Middle frontal gyrus (tissue), 1 donor: ENCODE measurements at regions not wholly inside any gene's neighbourhood (a gene's known extent, or its start where the extent isn't known, plus 50 kb on each side); places are given as distances from the start of the nearest gene placed in this dataset.

Experiments
- DNase-seq: peaks from one replicate; pipeline ENCODE4 v3.0.0-alpha.2; 2015; ENCODE audit warnings: low spot score; ENCODE audit errors: extremely low spot score

DNA sequence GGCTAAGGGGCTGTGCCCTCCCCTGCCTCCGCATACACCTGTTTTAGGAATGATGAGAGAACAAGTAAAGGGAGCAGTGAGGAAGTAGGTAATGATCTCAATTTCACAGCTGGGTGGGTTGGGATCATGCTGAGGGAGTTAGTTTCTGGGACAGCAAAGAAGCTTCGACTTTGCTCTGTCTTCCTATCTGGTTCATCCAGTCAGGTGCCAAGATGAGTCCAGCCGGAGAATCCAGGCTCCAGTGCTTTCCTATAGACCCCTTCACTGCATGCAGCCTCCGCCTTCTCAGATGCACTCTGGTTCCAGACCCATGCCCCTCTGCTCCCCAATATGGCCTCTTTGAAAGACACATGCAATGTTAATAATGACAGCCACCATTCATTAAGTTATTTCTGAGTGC lies 119.1 kb upstream of the NCAM1 start:
- no peak for DNase-seq

DNA sequence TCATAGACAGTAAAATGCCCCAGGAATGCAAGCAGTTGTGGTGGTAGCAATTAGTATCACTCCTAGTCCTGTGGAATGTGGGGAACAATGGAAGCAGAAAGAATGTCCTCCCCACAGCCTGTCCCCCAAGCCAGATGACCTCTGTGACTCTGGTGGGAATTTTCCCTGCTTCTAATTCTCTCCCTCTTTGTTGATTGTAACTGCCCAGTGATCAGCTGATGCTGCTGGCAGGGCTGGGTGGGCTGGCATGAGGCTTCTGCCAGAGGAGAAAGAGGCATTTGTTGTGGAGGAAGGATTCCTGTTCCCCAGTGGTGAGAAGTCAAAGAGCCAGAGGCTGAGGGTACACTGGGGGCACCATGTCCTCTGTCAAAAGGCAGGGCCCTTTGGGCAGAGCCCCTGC lies 116.7 kb upstream of the NCAM1 start:
- DNase-seq, result peak; percentile 77

DNA sequence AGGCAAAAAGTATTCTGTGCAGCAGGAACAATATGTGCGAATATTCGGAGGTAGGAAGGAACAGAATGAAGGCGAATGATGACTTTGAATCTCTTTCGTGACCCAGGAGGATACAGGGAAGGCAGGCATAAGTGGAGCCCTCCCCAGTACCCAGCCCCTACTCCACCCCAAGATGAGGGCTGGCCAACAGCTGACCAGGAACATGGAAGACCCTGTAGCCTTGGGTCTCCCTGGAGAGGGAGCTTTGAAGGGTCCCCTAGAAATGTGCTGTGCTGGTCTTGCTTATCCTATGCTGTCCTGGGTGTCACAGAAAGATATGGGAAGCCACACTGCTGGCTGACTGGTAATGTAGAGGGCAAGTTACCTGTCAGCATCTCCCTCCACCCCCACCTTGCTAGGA lies 113.7 kb upstream of the NCAM1 start:
- no peak for DNase-seq

DNA sequence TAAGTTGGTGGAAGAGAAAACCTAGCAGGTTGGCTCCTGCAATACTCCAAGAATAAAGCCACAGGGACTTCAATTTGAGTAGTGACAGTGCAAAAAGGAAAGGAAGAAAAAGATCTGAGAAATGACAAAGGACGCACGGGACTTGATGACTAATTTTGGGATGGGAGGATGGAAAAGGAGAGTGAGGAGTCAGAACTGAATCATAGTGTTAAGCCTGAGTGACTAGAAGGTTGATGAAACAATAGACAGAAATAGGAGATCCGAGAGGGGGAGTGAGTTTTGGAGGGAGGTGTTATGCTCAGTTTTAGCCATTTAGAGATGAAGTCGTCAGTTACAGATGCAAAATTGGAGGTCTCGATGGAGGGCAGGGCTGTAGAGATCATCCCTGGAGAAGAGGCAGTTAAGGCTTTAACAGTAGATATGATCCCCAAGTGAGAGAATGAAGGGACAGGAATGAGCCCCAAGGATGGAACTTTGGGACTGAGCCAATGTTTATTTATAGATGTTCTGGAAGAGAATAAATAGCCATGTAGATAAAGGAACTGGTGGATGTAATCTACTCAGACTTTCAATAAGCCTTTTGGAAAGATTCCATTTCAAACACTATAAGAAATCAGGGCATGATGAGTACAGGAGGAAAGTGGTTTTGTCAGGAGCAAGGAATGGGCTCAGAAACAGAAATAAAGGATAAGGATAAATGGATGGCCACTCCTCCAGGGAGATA lies 108.9 kb upstream of the NCAM1 start:
- DNase-seq, result no peak

DNA sequence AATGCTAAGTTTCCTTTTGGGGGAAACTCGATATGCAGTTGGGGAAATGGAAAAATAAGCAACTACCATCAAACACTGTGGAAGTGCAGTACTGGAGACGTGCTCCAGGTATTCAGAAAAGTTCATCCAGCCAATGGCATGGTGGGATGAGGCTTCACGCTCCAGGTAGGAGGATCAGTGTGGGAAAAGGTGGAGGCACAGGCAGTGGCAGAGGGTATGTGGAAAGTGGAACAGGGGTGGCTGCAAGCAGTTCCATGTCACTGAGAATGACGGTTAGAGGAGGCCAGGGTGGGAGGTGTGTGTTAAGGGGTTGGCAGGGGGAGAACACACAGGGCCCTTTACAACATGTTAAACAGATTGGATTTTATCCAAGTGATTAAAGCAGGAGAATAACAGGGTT lies 105.1 kb upstream of the NCAM1 start:
- DNase-seq, result no peak

DNA sequence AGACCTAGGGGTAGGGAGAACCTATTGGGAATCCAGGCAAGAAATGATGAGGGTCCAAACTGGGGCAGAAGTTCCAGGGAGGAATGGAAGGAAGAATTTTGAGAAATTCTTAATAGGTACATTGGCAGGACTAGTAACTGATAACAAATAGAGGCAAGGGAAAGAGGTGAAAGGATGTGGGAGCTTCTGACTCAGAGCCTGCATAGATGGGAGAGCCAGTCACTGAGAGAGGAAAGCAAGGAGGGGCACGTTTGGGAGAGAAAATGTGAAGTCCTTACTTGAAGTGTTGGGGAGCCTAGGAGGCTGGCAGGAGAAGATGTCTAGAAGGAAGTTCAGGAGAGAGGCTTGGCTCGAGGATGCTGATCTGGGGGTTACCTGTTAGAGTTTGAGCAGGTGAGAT lies 104.6 kb upstream of the NCAM1 start:
- DNase-seq, result no peak

DNA sequence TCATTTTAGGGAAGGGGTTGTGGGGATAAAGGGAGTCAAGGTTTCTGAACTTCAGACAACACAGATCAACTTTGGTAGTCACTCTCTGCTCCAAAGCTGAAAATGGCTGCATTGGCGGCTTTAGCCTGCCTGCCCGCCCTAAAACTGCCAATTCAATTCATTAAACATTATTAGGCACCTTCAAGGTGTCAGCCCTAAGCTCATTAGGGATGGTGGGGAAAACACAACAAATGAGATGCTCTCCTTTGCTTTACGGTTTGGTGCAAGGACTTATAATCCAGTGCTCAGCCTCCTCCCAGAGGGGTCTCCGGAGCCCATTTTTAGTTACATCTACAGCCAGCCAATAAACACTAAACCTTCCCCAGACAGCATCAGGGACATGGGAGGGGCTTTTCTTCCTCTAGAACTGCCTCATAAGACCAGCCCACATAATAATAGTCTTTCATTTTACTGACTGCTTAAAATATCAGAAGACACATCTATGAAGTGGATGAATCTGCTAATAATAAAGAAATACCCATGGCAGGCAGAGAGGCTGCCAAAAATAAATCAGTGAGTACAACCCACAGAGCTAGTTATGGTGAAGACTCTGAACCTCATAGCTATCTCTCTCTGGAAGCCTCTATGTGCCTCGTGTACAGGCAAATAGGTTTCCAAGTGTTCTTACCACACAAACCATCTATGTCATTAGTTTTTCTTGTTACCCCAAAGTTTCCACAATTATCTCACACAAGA lies 102.8 kb upstream of the NCAM1 start:
- no peak for DNase-seq

DNA sequence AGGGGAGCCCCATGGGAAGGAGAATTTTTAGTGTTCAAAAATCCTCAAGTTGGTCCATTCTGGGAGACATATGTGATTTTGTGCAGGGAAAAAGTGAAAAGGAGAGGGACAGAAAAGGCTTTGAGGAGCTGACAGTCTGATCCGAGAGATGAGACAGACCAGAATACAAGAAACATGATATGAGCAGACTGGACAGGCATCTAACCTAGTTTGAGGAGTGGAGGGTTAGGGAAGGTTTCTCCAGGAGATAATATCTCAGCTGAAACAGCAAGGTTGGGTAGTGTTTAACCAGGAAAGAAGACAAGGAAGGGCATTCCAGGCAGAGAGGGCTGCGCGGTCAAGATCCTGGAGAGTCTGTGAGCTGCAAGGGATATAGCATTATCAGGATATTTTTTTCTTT lies 101.4 kb upstream of the NCAM1 start:
- DNase-seq, result no peak

DNA sequence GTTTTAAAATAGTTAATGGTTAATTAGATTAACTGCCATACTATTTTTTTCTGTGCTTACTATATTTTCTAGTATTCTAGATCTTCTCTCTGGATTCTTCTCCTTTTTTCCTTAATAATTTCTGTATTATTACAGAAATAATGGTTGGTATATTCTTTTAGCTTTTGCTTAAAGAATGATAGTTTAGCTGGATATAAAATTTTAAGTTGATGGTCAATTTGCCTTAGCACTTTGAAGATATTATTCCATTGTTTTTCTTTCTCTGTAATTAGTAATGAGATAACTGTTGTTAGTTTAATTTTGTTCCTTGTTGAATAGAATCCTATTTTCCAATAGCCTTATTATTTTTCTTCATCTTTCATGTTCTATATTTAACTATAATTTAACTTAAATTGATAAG lies 99.9 kb upstream of the NCAM1 start:
- DNase-seq, result no peak

DNA sequence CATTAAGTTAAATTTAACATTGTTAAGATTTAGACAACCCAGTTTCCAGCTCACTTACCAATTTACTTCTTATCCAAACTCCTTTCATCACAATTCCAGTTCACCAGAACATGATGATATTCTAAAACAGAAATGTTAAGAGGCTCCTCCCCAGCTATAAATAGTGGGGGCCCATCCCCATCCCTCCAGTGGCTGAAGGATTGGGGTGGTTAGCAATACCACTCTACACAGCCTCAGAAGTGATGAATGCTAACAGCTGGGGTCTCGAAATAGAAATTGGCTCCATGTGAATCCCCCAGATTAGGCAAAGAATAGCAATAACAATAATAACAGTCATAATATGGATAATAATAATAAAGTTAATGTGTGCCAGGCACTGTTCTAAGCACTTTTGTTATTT lies 97.9 kb upstream of the NCAM1 start:
- no peak for DNase-seq

DNA sequence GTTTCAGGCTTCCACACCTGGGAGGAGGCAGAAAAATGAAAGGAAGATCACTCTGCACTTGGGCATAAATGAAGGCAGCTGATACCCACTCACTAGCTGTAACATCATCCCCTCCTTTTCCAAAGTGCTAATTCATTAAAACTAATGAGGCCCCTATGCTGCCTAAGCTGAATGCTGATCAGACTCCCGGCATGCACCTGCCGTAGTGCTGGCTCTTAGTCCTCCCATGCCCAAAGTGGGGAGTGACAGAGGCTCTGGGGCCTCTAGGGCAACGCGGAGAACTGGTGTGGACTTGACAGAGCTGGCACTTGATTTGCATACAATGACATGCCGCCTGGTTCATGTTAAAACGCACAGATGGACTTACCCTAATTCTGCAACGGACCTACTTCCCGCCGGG lies 96.5 kb upstream of the NCAM1 start:
- no peak for DNase-seq

DNA sequence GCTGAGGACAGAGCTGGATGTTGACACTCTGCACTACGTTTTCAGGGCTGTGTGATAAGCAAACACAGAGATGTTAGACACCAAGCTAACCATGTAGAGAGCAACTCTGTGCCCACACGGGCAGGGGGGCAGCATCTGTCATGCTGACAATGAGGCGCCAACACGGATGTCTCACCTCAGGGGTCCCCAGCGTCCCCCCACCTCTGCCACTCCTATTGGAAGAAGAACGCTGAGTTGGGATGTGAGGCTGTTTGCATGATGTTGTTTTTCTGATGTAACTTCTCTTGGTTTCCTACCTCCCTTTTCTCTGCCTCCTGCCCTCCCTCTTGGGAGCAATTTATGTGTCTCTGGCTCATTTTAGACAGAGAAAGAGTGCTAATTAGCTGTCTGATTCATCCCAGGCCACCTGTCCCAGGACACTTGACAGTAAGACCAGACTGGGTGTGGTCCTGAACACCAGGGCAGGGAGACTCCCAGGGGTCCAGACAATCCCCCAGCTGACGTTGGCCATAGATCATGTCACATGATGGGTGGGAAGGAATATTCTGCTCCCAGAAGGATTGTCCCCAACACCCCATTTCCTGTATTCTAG lies 89.2 kb upstream of the NCAM1 start:
- DNase-seq, result no peak

DNA sequence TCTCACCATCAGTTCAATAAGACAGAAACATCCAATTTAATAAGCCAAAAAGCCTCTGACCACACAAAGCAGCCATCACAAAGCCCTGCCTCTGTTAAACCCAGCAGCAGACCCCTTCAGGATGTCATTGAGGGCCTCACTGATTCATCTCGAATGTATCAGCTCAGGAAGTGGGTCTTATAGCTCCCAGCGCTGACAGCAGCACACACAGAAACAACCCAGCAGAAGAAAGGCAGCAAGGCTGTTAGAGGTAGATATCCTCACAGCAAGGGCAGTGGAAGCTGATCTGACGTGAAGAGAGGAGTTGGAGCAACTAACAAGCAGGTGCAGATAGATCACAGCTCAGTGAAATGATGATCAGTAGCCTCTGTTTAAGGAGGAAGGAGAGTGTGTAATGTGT lies 86.2 kb upstream of the NCAM1 start:
- no peak for DNase-seq

DNA sequence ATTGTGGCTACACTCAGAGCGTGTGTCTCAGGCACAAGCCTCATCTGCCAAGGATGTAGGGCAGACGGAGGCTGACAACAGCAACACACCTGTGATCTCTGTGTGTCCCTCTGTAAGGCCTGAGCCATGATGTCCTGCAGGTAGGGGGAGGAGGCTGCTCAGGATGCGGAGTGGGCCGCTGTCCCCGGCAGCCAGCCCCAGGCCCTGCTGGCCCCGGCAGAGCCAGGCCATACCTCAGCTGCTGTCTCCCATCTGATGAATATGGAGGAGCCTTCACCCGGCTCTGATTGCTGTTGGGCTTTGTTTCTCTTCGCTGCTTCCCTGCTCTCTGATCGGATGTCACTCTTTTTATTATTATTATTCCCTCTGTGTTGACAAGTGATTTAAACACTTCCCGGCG lies 83.6 kb upstream of the NCAM1 start:
- DNase-seq, result no peak

DNA sequence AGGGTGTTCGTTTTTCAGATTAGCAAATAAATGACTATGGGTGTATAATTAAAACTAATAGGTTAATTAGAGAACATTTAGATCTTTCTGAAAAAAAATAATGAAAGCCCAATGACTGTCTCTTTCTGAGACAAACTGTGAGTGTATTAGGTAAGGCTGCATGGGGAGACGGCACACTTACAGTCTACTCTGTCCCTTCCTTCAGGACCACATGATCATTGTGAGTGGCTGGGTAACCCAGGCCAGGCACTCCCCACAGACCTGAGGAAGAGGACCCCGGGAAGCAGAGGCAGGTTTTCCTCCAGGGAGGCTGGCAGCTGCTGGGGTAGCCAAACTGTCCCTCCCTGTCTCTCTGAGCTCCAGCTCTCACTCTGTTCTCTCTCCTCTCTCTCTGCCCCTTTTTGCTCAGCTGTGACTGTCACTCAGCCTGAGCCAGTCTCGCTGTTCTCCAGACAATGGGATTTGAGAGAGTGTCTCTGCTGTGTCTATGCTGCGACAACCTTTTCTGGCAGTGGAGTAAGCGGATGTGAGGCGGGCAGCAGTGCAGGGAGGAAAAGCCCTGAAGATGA lies 83.1 kb upstream of the NCAM1 start:
- no peak for DNase-seq

DNA sequence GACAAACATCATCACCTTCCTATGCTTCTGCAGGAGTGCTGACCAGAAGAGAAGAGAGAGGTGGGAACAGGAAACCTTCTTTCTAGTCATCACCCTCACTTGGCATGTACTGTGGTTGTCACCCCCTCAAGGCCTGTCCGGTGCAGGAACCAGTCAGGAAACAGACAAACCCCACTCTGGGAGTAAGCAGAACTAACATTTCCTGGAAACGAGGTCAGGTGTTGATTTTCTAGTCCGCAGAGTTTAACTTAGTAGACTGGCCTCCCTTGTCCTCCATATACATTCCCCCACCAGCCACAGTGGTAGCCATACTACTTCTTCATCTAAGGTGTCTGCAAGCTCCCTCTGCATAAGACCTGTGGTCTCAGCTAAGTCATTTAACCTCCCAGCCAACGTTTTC lies 80.7 kb upstream of the NCAM1 start:
- DNase-seq, result no peak

DNA sequence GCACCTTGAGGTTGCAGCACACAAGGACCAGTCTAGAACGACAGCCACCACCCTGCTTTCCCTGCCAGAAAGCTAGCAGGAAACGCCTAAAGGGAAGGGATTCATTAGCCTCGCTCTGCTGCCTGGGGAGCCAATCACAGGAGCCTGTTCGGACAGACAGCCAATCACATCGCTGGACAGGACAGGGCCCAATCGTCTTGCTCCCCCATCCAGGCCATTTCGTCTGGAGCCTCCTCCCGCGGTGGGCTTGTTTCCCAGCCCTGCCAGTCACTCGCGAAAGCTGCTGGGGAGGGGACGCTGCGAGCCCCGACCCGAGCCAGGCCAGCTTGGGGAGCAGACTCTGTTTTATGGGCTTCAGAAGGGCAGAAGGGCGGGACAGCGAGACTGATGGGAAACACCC lies 79.8 kb upstream of the NCAM1 start:
- peak; percentile 93 for DNase-seq

DNA sequence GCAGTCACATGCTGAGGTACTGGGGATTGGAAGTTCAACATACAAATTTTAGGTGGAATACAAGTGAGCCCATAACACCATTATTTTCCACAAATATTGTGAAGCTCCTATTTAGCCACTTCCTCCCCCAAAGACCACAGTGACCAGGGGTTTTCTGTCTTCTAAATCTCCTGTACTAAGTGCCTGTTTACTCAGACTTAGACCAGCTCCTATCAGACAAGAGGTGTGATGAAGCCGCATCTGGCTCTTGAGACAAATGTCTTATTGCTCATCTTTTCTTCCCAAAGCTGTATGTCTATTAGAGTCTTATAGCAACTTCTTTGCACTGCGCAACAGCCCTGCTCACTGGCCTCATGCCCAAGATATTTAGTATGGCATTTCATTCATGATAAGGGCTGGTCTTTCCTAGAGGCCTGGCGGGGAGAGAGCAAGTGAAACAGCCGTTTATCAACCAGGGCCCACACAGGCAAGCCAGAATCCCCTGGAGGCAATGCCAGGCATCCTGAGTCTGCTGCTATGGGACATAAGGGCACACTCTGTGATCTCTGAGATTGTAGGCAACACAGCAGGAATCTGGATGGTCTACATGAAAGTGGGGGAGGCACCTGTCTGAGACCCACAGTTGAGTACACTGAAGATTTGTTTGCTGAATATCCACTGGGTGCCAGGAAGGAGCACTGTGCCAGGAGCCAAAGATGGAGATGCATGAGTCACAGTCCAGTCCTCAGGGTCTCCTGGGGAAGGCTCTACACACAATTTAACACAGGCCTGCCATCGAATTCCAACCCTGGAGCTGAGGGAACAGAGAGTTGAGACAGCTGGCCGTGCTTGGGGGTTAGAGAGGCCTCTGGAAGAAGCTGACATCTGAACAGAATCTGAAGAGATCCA lies 78.5 kb upstream of the NCAM1 start:
- no peak for DNase-seq

DNA sequence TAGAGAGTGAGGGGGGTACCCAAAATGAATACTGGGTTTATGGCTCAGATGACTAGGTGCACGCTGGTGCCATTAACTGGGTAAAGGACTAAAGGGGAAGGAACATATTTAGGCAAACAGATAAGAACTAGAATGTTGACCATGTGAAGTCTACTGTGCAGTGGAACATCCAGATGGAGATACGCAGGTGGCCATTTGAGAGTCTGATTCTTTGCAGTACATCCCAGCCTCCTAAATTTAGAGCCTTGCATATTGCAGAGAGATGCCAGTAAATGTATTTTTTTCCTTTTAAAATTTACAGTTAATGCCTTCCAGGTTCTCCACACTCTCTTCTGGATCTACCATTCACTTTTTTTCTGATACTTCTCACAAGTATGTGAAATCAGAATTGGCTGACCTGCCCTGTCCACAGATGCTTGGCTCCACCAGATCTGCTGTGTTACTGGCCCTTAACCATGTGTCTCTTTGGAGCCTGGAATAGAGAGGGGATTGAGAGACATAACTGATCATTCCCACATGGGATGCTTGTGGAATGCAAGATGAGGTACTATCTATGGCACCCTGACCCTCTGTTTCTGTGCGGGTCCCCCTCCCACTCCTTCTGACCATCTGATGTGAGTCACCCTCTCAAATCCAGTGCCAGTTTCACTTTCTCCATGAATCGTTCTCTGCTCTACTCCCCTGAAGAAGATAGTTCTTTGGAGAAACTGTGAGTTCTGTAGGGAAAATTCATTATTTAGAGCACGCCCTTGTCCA lies 77.0 kb upstream of the NCAM1 start:
- no peak for DNase-seq

DNA sequence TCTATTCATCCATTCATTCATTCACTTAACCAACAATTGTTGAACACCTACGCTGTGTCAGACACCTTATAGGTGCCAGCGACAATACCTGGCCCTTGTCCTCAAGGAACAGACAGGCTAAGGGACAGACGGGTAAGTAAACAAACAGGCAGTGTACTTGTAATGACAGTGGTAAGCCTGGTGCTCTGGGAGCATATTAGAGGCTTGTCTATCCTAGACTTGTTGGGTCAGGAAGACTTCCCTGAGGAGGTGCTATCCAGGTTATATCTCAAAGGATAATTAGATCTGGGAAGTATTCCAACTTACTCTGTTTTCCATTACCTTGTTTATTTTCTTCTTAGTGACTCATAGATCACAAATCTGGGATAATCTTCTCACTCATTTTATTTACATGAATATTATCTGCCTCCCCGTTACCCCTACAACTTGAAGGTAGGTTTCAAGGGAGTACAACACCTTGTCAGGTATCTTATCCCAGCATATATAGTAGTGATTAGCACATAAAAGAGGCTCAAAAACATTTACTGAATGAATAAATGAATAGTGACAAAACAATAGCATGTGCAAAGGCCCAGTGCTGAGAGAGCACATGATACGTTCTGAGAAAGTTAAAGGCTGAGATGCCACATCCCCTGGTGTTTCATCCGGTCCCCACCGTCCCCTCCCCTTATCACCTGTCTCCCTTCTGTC lies 75.3 kb upstream of the NCAM1 start:
- no peak for DNase-seq
